Hepatocyte (in vitro differentiated cells): ENCODE measurements at regions not wholly inside any gene's neighbourhood (a gene's known extent, or its start where the extent isn't known, plus 50 kb on each side); places are given as distances from the start of the nearest gene placed in this dataset.

Experiments
- DNase-seq: peaks from one replicate; pipeline ENCODE4 v3.0.0-alpha.2; 2016; ENCODE audit warnings: low spot score
- H2AFZ ChIP-seq: fragments of 200-600 bp; sonication (generic); 2 replicates; pipeline ENCODE4 v1.6.0; 2016; ENCODE audit warnings: antibody characterized with exemption, mild to moderate bottlenecking
- H3K27ac ChIP-seq: fragments of 200-600 bp; sonication (generic); 2 replicates; pipeline ENCODE4 v1.5.1; 2016; ENCODE audit warnings: mild to moderate bottlenecking
- H3K27me3 ChIP-seq: fragments of 200-600 bp; sonication (generic); 2 replicates; pipeline ENCODE4 v1.6.1; 2016
- H3K36me3 ChIP-seq: fragments of 200-600 bp; sonication (generic); replicated peaks from 2 replicates; pipeline ENCODE4 v1.5.1; 2016; ENCODE audit warnings: low read depth; ENCODE audit not compliant: insufficient read depth
- H3K4me1 ChIP-seq: fragments of 200-600 bp; sonication (generic); 2 replicates; pipeline ENCODE4 v1.5.1; 2016; ENCODE audit warnings: mild to moderate bottlenecking, moderate library complexity; ENCODE audit not compliant: insufficient read depth
- H3K4me2 ChIP-seq: fragments of 200-600 bp; sonication (generic); 2 replicates; pipeline ENCODE4 v1.6.0; 2016
- H3K4me3 ChIP-seq: fragments of 200-600 bp; sonication (generic); 2 replicates; pipeline ENCODE4 v1.5.1; 2016; ENCODE audit warnings: mild to moderate bottlenecking
- H3K79me2 ChIP-seq: fragments of 200-600 bp; sonication (generic); 2 replicates; pipeline ENCODE4 v1.6.0; 2017; ENCODE audit warnings: mild to moderate bottlenecking
- H3K9me2 ChIP-seq: fragments of 200-600 bp; sonication (generic); replicated peaks from 2 replicates; pipeline ENCODE4 v1.6.0; 2017; ENCODE audit warnings: mild to moderate bottlenecking; ENCODE audit not compliant: insufficient read depth
- H3K9me3 ChIP-seq: fragments of 200-600 bp; sonication (generic); 2 replicates; pipeline ENCODE4 v1.5.1; 2016; ENCODE audit warnings: low read depth, mild to moderate bottlenecking
- H4K20me1 ChIP-seq: fragments of 200-600 bp; sonication (generic); 2 replicates; pipeline ENCODE4 v1.6.0; 2016; ENCODE audit warnings: mild to moderate bottlenecking; ENCODE audit not compliant: insufficient read depth, poor library complexity, severe bottlenecking
- EZH2 ChIP-seq: fragments of 200-600 bp; sonication (generic); IDR thresholded peaks from 2 replicates; pipeline ENCODE4 v1.6.1; 2016; ENCODE audit warnings: antibody characterized with exemption, mild to moderate bottlenecking, borderline replicate concordance
- EZH2phosphoT487 ChIP-seq: fragments of 200-600 bp; sonication (generic); IDR thresholded peaks from one replicate; pipeline ENCODE4 v1.6.1; 2018; ENCODE audit warnings: antibody characterized with exemption, mild to moderate bottlenecking, low read depth, moderate library complexity; ENCODE audit not compliant: unreplicated experiment, severe bottlenecking
- WGBS: methylation state at CpG from one replicate; pipeline ENCODE4 v1.1.6; 2016; ENCODE audit warnings: low lambda C conversion rate; ENCODE audit errors: missing lambda C conversion rate; 5-methylcytosine and 5-hydroxymethylcytosine counted together
- TF ChIP-seq, protein P1 (sequence below): fragments of 200-600 bp; sonication (generic); IDR thresholded peaks from 2 replicates; pipeline ENCODE4 v1.5.1; 2016; ENCODE audit warnings: antibody characterized with exemption, mild to moderate bottlenecking; ENCODE audit not compliant: poor library complexity

DNA sequence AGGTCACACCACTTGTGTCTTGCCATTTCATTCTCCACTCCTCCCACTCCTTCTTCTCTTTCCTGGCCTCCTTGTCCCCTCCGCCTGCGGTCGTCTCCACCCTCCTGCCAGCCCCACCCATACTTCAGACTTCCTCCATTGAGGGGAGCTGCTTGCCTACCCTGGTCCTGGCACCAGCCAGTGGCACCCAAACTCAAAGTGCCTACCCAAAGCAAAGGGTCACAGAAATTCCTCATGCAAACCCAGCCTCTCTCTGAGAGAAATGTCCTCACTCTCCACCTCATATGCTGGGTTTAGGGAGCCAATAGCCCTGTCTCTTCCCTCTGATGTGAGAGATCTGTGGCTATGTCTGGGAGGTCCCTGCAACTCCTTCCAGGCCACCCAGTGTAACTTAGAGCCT lies 109.6 kb downstream of the TEX26 start:
- TF ChIP-seq EZH2phosphoT487 (no peak), EZH2 (no peak)
- TF ChIP-seq, protein P1, sequence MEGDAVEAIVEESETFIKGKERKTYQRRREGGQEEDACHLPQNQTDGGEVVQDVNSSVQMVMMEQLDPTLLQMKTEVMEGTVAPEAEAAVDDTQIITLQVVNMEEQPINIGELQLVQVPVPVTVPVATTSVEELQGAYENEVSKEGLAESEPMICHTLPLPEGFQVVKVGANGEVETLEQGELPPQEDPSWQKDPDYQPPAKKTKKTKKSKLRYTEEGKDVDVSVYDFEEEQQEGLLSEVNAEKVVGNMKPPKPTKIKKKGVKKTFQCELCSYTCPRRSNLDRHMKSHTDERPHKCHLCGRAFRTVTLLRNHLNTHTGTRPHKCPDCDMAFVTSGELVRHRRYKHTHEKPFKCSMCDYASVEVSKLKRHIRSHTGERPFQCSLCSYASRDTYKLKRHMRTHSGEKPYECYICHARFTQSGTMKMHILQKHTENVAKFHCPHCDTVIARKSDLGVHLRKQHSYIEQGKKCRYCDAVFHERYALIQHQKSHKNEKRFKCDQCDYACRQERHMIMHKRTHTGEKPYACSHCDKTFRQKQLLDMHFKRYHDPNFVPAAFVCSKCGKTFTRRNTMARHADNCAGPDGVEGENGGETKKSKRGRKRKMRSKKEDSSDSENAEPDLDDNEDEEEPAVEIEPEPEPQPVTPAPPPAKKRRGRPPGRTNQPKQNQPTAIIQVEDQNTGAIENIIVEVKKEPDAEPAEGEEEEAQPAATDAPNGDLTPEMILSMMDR = no peak
- 89% methylated on average over 3 of the region's 3 CpGs for WGBS

DNA sequence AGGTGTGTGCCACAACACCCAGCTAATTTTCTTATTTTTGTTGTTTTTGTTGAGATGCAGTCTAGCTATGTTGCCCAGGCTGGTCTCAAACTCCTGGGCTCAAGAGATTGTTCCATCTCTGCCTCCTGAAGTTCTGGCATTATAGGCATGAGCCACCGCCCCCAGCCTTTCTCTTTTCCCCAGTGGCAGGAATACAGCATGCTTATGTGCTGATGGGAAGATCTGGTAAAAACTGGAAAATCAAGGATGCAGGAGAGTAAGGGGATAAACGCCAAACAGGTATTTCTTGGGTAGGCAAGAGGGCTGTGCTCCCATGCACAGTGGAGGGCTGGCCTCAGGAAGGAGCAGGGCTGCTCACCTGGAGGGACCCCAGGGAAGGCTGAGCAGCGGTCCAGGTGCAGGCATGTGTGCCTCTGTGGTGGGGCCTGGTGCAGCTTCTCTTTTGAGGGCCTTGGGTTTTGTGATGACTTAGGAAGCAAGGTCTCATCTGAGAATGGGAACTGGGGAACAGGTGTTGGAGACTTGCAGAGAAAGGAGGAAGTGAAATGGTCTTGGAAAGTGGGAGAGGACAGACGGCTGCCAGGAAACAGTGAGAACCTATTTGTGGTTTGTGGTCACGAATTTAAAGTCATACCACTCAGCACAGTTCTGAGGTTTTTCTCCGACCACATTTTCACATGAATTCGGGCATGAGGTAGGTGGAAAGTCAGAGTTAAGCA lies 106.5 kb downstream of the TEX26 start:
- H3K4me1 ChIP-seq = no peaks in the 10 kb centered on the region
- H3K79me2 ChIP-seq = no peaks in the 10 kb centered on the region
- WGBS = 81% methylated on average over 7 of the region's 7 CpGs
- no peaks in the 10 kb centered on the region for H3K9me2 ChIP-seq
- TF ChIP-seq, protein P1 = no peak
- no peak for TF ChIP-seq EZH2
- no peak for TF ChIP-seq EZH2phosphoT487
- no peaks in the 10 kb centered on the region for H3K9me3 ChIP-seq
- H3K27ac ChIP-seq = no peak overlapping the region
- H3K4me2 ChIP-seq = no peak overlapping the region
- no peak overlapping the region for H2AFZ ChIP-seq
- DNase-seq = no peak
- H3K36me3 ChIP-seq = no peaks in the 10 kb centered on the region
- H3K27me3 ChIP-seq = no peaks in the 10 kb centered on the region
- no peaks in the 10 kb centered on the region for H4K20me1 ChIP-seq
- no peak overlapping the region for H3K4me3 ChIP-seq

More for the DNA sequence above, 109.6 kb downstream of the TEX26 start:
- no peaks in the 10 kb centered on the region for H4K20me1 ChIP-seq
- no peak overlapping the region for H3K27ac ChIP-seq
- no peaks in the 10 kb centered on the region for H3K9me2 ChIP-seq
- H3K4me1 ChIP-seq = peaks cover 18% of the 10 kb centered on the region
- H3K9me3 ChIP-seq = no peaks in the 10 kb centered on the region
- no peaks in the 10 kb centered on the region for H3K79me2 ChIP-seq
- no peak overlapping the region for H2AFZ ChIP-seq
- no peaks in the 10 kb centered on the region for H3K27me3 ChIP-seq
- no peak for DNase-seq
- H3K4me3 ChIP-seq = no peak overlapping the region
- H3K36me3 ChIP-seq = no peaks in the 10 kb centered on the region
- no peak overlapping the region for H3K4me2 ChIP-seq

- Histone ChIP-seq H2AFZ (no peak overlapping the region), H3K4me2 (no peak overlapping the region), H3K9me2 (no peaks in the 10 kb centered on the region), H3K27me3 (no peaks in the 10 kb centered on the region), H3K79me2 (no peaks in the 10 kb centered on the region), H3K4me3 (no peak overlapping the region), H3K9me3 (no peaks in the 10 kb centered on the region), H3K27ac (no peak overlapping the region), H3K4me1 (no peaks in the 10 kb centered on the region), H3K36me3 (no peaks in the 10 kb centered on the region), H4K20me1 (no peaks in the 10 kb centered on the region)
- DNase-seq = no peak
- TF ChIP-seq EZH2phosphoT487 (no peak), EZH2 (no peak)
- TF ChIP-seq, protein P1 = no peak
- 92% methylated on average over 15 of the region's 15 CpGs for WGBS
Measured at GRCh38 chr13:31037874-31038500, 105.5 kb downstream of the TEX26 start.
